ENCODE measurements at regions not wholly inside any gene's neighbourhood (a gene's known extent, or its start where the extent isn't known, plus 50 kb on each side); places are given as distances from the start of the nearest gene placed in this dataset.
A peak's percentile ranks its signal among the peaks of the same experiment; 100 is the strongest.
"Not testable (repeated sequence)": the region's sequence is repeated elsewhere in the genome, so short reads cannot be mapped to it uniquely, and the experiment has no call there.

- TF ChIP-seq, protein P1, sequence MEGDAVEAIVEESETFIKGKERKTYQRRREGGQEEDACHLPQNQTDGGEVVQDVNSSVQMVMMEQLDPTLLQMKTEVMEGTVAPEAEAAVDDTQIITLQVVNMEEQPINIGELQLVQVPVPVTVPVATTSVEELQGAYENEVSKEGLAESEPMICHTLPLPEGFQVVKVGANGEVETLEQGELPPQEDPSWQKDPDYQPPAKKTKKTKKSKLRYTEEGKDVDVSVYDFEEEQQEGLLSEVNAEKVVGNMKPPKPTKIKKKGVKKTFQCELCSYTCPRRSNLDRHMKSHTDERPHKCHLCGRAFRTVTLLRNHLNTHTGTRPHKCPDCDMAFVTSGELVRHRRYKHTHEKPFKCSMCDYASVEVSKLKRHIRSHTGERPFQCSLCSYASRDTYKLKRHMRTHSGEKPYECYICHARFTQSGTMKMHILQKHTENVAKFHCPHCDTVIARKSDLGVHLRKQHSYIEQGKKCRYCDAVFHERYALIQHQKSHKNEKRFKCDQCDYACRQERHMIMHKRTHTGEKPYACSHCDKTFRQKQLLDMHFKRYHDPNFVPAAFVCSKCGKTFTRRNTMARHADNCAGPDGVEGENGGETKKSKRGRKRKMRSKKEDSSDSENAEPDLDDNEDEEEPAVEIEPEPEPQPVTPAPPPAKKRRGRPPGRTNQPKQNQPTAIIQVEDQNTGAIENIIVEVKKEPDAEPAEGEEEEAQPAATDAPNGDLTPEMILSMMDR (IDR thresholded peaks at IDR 0.05) = no peak
- H3K27ac ChIP-seq = no peak overlapping the region
- no peak overlapping the region for H3K4me3 ChIP-seq
- DNase-seq (no peak), ATAC-seq (no peak)
- intact Hi-C loops (cut with DNase I) = no loop called here
- H3K36me3 ChIP-seq = no peaks in the 10 kb centered on the region
- no peaks in the 10 kb centered on the region for H3K4me1 ChIP-seq
- H3K27me3 ChIP-seq = no peaks in the 10 kb centered on the region
- no peaks in the 10 kb centered on the region for H3K9me3 ChIP-seq
Measured at GRCh38 chr2:2773692-2774091, 442.6 kb upstream of the MYT1L start.

DNA sequence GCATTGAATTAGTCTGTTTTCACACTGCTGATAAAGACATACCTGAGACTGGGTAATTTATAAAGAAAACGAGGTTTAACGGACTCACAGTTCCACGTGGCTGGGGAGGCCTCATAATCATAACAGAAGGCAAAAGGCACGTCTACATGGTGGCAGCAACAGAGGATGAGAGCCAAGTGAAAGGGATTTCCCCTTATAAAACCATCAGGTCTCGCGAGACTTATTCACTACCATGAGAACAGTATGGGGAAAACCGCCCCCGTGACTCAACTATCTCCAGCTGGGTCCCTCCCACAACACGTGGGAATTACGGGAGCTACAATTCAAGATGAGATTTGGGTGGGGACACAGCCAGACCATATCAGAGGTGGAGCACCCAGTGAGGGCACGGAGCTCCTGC is 442.0 kb upstream of the MYT1L start:
- H3K4me1 ChIP-seq; H3K27me3 ChIP-seq; H3K36me3 ChIP-seq; intact Hi-C loops (cut with DNase I); H3K9me3 ChIP-seq; DNase-seq; ATAC-seq; H3K27ac ChIP-seq; H3K4me3 ChIP-seq: not testable (repeated sequence)

GRCh38 chr2:2771721-2772411 is 440.8 kb upstream of the MYT1L start:
- TF ChIP-seq, protein P1 (IDR thresholded peaks at IDR 0.05) = no peak
- no peak for ATAC-seq

DNA sequence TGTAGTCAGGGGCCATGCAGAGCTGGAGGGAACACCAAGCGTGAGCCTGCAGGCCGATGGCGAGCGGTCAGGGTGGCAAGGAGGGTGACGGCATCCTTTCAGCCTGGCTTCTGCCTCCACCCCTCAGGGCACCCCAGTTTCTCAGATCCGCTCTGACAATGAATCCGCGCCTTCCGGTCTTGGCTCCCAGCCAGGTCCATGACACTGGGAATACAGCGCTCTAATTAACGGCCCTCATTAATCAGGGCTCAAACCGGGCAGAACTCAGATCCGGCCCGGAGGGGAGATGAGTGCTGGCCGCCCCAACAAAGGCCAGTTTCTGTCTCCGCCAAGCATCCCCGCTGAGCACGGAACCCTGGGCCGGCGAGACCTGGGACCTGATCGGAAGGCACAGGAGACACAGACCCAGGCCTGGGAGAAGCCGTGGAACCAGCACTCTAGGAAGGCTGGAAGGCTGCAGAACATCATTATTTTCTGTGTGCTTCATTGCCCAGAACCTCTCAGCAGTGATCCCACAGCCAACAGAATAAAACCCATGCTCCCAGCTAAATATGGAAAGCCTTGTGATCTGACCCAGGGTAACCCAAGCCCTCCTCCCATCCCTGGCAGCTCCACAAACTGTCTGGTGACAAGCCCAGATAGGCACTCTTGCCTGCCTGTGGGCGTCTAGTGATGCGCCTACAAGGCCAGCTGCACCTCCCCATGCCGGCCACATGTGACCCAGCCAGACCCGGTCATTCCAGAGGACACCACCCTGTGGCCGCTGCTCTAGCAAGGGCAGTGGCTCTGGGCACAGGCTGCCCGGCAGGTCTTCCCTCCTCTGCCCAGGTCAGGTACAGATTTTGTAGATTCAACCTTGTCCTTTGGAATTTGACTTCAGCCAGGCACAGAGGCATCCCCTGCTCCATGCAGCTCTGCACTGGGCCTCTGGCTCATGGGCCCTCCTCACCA is 438.7 kb upstream of the MYT1L start:
- peak; percentile 52 for DNase-seq
- H3K27me3 ChIP-seq = no peaks in the 10 kb centered on the region
- no peaks in the 10 kb centered on the region for H3K9me3 ChIP-seq
- intact Hi-C loops (cut with DNase I) = no loop called here
- TF ChIP-seq, protein P1 (IDR thresholded peaks at IDR 0.05) = no peak
- H3K4me1 ChIP-seq = no peaks in the 10 kb centered on the region
- H3K4me3 ChIP-seq = no peak overlapping the region
- H3K36me3 ChIP-seq = no peaks in the 10 kb centered on the region
- ATAC-seq = no peak
- H3K27ac ChIP-seq = no peak overlapping the region

More at GRCh38 chr2:2771721-2772411, 440.8 kb upstream of the MYT1L start:
- Histone ChIP-seq H3K27me3 (no peaks in the 10 kb centered on the region), H3K36me3 (no peaks in the 10 kb centered on the region), H3K4me3 (no peak overlapping the region), H3K27ac (no peak overlapping the region), H3K4me1 (no peaks in the 10 kb centered on the region), H3K9me3 (no peaks in the 10 kb centered on the region)
- intact Hi-C loops (cut with DNase I) = no loop called here
- DNase-seq = peak; percentile 56

GRCh38 chr2:2768476-2768875 is 437.4 kb upstream of the MYT1L start:
- Histone ChIP-seq H3K27ac (no peak overlapping the region), H3K36me3 (no peaks in the 10 kb centered on the region), H3K9me3 (no peaks in the 10 kb centered on the region), H3K4me3 (no peak overlapping the region), H3K27me3 (no peaks in the 10 kb centered on the region), H3K4me1 (no peaks in the 10 kb centered on the region)
- DNase-seq (peak; percentile 60), ATAC-seq (no peak)
- TF ChIP-seq, protein P1 (IDR thresholded peaks at IDR 0.05) = no peak
- intact Hi-C loops (cut with DNase I) = no loop called here

DNA sequence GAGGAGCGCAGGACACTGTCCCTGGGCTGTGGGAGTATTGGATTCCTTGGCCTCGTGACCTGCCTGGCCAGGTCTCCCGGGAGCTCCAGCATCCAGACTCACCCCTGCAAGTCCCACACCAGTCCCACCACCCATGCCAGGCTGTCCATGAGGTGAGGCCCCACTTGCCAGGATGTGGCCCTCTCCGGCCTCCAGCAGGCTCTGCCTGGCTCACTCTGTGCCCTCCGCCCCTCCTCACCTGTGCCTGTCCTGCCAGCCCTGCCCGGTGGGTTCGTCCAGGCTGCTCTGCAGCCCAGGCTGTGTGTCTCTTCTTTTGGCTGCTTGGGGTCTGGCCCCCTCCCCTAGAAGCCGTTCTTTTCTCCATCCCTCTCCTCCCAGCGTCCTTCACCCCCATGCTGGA is 436.8 kb upstream of the MYT1L start:
- intact Hi-C loops (cut with DNase I) = no loop called here
- no peak for ATAC-seq

More for the DNA sequence above, 436.8 kb upstream of the MYT1L start:
- Histone ChIP-seq H3K27ac (no peak overlapping the region), H3K36me3 (no peaks in the 10 kb centered on the region), H3K4me1 (no peaks in the 10 kb centered on the region), H3K4me3 (no peak overlapping the region), H3K27me3 (no peaks in the 10 kb centered on the region), H3K9me3 (no peaks in the 10 kb centered on the region)
- TF ChIP-seq, protein P1 (IDR thresholded peaks at IDR 0.05) = no peak
- peak; percentile 55 for DNase-seq

All from upper lobe of right lung (tissue), 1 donor.